Prostate gland (tissue), 2 donors: ENCODE measurements at regions not wholly inside any gene's neighbourhood (a gene's known extent, or its start where the extent isn't known, plus 50 kb on each side); places are given as distances from the start of the nearest gene placed in this dataset.

Source experiments
- CTCF ChIP-seq, 4 experiments: fragments of 200-600 bp in 2 of 4; fragments of 450-650 bp in 2 of 4; sonication (generic) in 2 of 4; IDR thresholded peaks; 1 replicate in 3 of 4; 2 replicates in 1 of 4; pipeline ENCODE4 v1.5.1; 2016 to 2019; ENCODE audit warnings: antibody characterized with exemption in 4 of 4, mild to moderate bottlenecking in 2 of 4, moderate library complexity in 2 of 4
- POLR2A ChIP-seq: fragments of 450-650 bp; IDR thresholded peaks from one replicate; pipeline ENCODE4 v1.6.1; 2016; ENCODE audit warnings: antibody characterized with exemption, mild to moderate bottlenecking
- POLR2AphosphoS5 ChIP-seq: sonication (generic); formaldehyde crosslinking; IDR thresholded peaks from one replicate; pipeline ENCODE4 v1.6.1; 2017; ENCODE audit warnings: antibody characterized with exemption

- TF ChIP-seq POLR2A (no peak), CTCF (IDR thresholded peaks at IDR 0.05) (no peak), POLR2AphosphoS5 (no peak)
These were observed 368.1 kb downstream of the KCNN2 start for GRCh38 chr5:114729986-114730385.
